Esophagus squamous epithelium (tissue), 5 donors: ENCODE measurements at regions not wholly inside any gene's neighbourhood (a gene's known extent, or its start where the extent isn't known, plus 50 kb on each side); places are given as distances from the start of the nearest gene placed in this dataset.
"Not testable (repeated sequence)": the region's sequence is repeated elsewhere in the genome, so short reads cannot be mapped to it uniquely, and the experiment has no call there.

ENCODE experiments used
- DNase-seq: peaks from one replicate; lab custom pipeline; 2025; lab: John Stamatoyannopoulos, UW
- H3K27ac ChIP-seq, 4 donors: fragments of 200-600 bp; sonication (generic); one replicate each; pipeline ENCODE4 v1.5.1; 2016 to 2019; ENCODE audit warnings: mild to moderate bottlenecking in 1 of 4
- H3K27me3 ChIP-seq, 4 donors: fragments of 200-600 bp; sonication (generic); 1 replicate in 3 of 4; 2 replicates in 1 of 4; pipeline versions ENCODE4 v1.5.1 to v1.6.0; 2017 to 2021; ENCODE audit warnings: antibody characterized with exemption in 1 of 4
- H3K36me3 ChIP-seq, 3 donors: fragments of 200-600 bp; sonication (generic); one replicate each; pipeline ENCODE4 v1.5.1; 2016 to 2019
- H3K4me1 ChIP-seq, 3 donors: fragments of 200-600 bp; sonication (generic); one replicate each; pipeline ENCODE4 v1.5.1; 2017 to 2019
- H3K4me3 ChIP-seq, 4 donors: fragments of 200-600 bp; sonication (generic); 1 replicate in 3 of 4; 2 replicates in 1 of 4; pipeline ENCODE4 v1.5.1; 2016 to 2019; ENCODE audit warnings: mild to moderate bottlenecking in 2 of 4, moderate library complexity in 1 of 4
- H3K9me3 ChIP-seq, 3 donors: fragments of 200-600 bp; sonication (generic); one replicate each; pipeline ENCODE4 v1.5.1; 2016 to 2019
- POLR2A ChIP-seq, 4 donors: fragments of 450-650 bp; IDR thresholded peaks; one replicate each; pipeline ENCODE4 v1.6.1; 2017; ENCODE audit warnings: antibody characterized with exemption in 4 of 4, mild to moderate bottlenecking in 4 of 4, moderate library complexity in 3 of 4
- WGBS, 2 donors: methylation state at CpG; one replicate each; pipeline ENCODE4 v1.1.5; 2018; 5-methylcytosine and 5-hydroxymethylcytosine counted together
- intact Hi-C: fragments of 100-400 bp; cut with DNase I; formaldehyde crosslinking; loops from one replicate; pipeline ENCODE4 v1.15.0; 2022
- TF ChIP-seq, protein P1 (sequence below), 6 experiments: fragments of 450-650 bp in 4 of 6; fragments of 200-600 bp in 2 of 6; sonication (generic) in 2 of 6; IDR thresholded peaks; one replicate each; pipeline ENCODE4 v1.5.1; 2016 to 2019; ENCODE audit warnings: antibody characterized with exemption in 6 of 6, mild to moderate bottlenecking in 4 of 6, moderate library complexity in 4 of 6
- donor health status: DM: yes; HTN: yes; CAD: no.

DNA sequence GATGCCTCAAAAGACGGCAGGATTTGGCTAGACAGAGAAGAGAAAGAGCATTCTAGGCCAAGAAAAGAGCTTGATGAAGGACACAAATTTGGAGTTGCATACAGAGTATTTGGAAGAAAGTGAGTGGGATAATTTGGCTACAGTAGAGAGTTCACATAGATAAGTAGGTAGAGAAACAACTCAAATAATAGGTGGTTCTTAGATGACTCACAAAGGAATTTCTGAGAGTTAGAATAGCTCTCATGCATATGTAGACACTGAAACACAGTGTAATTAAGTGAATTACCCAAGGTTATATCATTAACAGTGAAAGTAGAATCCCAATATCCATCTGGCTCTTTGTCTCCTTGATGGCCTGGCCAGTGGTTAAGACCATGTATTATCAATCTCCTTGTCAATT lies 228.6 kb upstream of the DDI1 start:
- H3K36me3 ChIP-seq, result no peaks in the 10 kb centered on the region
- peaks cover 0 to 12% (median 0%) of the 10 kb centered on the region in 3 donors for H3K4me1 ChIP-seq
- 29 to 41% methylated on average over 1 of the region's 1 CpG for WGBS, 2 donors
- no peak overlapping the region for H3K27ac ChIP-seq
- no peaks in the 10 kb centered on the region for H3K27me3 ChIP-seq
- TF ChIP-seq, protein P1, sequence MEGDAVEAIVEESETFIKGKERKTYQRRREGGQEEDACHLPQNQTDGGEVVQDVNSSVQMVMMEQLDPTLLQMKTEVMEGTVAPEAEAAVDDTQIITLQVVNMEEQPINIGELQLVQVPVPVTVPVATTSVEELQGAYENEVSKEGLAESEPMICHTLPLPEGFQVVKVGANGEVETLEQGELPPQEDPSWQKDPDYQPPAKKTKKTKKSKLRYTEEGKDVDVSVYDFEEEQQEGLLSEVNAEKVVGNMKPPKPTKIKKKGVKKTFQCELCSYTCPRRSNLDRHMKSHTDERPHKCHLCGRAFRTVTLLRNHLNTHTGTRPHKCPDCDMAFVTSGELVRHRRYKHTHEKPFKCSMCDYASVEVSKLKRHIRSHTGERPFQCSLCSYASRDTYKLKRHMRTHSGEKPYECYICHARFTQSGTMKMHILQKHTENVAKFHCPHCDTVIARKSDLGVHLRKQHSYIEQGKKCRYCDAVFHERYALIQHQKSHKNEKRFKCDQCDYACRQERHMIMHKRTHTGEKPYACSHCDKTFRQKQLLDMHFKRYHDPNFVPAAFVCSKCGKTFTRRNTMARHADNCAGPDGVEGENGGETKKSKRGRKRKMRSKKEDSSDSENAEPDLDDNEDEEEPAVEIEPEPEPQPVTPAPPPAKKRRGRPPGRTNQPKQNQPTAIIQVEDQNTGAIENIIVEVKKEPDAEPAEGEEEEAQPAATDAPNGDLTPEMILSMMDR (IDR thresholded peaks at IDR 0.05), result no peak
- TF ChIP-seq POLR2A (IDR thresholded peaks at IDR 0.05), result no peak
- H3K9me3 ChIP-seq, result no peaks in the 10 kb centered on the region
- intact Hi-C loops, result no loop called here
- no peak for DNase-seq
- no peak overlapping the region for H3K4me3 ChIP-seq

DNA sequence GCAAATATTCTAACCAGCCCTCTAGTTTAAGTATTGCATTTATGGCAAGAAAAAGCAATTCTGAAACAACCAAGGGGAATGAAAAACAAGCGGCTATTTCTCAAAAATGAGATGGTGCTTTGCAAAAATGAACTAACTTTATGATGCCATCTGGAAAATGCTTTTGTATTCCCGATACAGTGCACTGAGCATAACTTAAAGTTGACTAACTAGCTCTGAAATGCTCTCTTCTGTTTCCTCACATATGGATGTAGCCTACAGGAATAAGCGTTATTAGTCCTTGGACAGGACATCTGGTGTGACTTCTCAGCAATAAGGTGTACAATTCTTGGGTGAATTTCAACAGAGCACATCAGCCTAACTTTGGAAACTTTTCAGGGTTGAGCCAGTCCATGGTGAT lies 228.2 kb upstream of the DDI1 start:
- intact Hi-C loops, result no loop called here

DNA sequence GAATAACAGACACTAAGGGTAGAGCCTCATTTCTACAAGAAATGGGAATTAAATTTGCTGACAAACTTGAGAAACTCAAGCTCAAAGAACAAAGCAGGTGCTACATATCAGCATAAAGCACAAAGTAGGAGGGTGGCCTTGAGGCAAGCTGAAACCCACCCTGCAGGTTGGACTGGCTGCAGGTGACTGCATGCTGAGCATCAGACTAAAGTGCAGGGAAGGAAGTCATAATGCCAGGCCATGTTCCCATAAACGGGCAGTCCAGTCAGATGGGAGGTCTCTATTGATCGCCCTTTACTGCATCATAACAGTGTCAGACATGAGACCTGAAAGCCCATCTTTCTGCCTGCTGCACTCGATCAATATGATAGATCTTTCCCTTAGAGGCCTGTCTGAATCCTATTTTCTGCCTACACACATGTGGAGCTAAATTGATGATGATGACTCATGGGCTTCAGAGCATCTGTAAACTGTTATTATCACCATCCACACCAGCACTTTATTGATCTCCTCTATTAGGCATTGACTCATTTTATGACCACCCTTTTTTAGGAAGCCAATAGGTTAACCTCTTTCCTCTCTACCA lies 224.5 kb upstream of the DDI1 start:
- intact Hi-C loops, result no loop called here
- TF ChIP-seq POLR2A (IDR thresholded peaks at IDR 0.05), result no peak
- TF ChIP-seq, protein P1 (IDR thresholded peaks at IDR 0.05), result no peak
- Histone ChIP-seq H3K27ac (no peak overlapping the region), H3K4me3 (no peak overlapping the region), H3K36me3 (no peaks in the 10 kb centered on the region), H3K27me3 (no peaks in the 10 kb centered on the region), H3K9me3 (no peaks in the 10 kb centered on the region), H3K4me1 (no peaks in the 10 kb centered on the region)
- WGBS, 2 donors, result 67 to 75% methylated on average over 2 to 3 of the region's 3 CpGs
- no peak for DNase-seq

More for the DNA sequence above, 228.2 kb upstream of the DDI1 start:
- WGBS, 2 donors, result 87 to 98% methylated on average over 3 of the region's 3 CpGs
- peaks cover 0 to 12% (median 0%) of the 10 kb centered on the region in 3 donors for H3K4me1 ChIP-seq
- no peak for TF ChIP-seq POLR2A (IDR thresholded peaks at IDR 0.05)
- TF ChIP-seq, protein P1 (IDR thresholded peaks at IDR 0.05), result no peak
- H3K9me3 ChIP-seq, result no peaks in the 10 kb centered on the region
- H3K4me3 ChIP-seq, result no peak overlapping the region
- no peak overlapping the region for H3K27ac ChIP-seq
- H3K36me3 ChIP-seq, result no peaks in the 10 kb centered on the region
- DNase-seq, result no peak
- H3K27me3 ChIP-seq, result no peaks in the 10 kb centered on the region

DNA sequence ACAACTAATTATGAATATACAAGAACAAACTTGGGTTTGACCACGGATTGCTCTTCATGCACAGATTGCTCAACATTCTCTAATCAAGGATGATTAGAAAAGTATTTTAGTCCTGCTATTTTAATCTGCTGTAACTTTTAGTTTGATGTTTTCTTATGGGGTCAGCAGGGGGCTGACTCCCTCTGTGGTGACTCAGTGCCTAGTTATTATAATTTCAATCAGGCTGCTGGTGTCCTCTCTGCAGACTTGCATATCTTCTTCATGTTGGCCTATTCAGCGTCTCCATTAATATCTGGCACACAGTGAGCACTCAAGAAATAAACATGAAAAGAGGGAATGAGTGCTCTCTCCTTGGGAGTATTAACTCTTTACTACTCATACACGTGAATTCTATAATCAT lies 223.8 kb upstream of the DDI1 start:
- intact Hi-C loops, result no loop called here
- Histone ChIP-seq H3K27ac (no peak overlapping the region), H3K4me1 (no peaks in the 10 kb centered on the region), H3K36me3 (no peaks in the 10 kb centered on the region), H3K27me3 (no peaks in the 10 kb centered on the region), H3K9me3 (no peaks in the 10 kb centered on the region), H3K4me3 (no peak overlapping the region)
- 70 to 84% methylated on average over 2 to 3 of the region's 3 CpGs for WGBS, 2 donors
- TF ChIP-seq, protein P1 (IDR thresholded peaks at IDR 0.05), result no peak
- no peak for TF ChIP-seq POLR2A (IDR thresholded peaks at IDR 0.05)
- DNase-seq, result no peak

DNA sequence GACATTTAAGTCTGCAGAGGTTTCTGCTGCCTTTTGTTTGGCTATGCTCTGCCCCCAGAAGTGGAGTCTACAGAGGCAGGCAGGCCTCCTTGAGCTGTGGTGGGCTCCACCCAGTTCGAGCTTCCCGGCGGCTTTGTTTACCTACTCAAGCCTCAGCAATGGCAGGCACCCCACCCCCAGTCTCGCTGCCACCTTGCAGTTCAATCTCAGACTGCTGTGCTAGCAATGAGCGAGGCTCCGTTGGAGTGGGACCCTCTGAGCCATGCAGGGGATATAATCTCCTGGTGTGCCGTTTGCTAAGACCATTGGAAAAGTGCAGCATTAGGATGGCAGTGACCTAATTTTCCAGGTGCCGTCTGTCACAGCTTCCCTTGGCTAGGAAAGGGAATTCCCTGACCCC lies 216.1 kb upstream of the DDI1 start:
- WGBS, 2 donors, result 88 to 100% methylated on average over 3 to 5 of the region's 8 CpGs
- H3K27me3 ChIP-seq, DNase-seq, H3K4me3 ChIP-seq, H3K27ac ChIP-seq, H3K36me3 ChIP-seq, H3K9me3 ChIP-seq, intact Hi-C loops, H3K4me1 ChIP-seq: not testable (repeated sequence)

DNA sequence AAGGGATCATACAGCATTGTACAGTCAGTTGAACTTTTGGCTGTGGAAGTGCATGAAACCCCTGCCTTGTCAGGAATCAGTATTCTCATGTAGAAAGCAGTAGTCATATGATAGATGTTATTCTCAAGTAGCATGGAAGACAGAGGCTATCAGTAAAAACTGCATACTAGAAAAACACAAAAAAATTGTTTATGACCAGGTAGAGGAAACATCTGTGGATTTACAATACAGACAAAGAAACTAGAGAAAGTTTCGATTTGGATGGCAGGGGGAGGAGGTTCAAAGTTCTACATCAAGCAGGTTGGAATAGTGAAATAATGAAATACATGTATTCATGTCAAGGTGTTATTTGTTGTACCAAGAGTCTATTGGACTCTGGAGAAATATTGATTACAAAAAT lies 212.3 kb upstream of the DDI1 start:
- TF ChIP-seq, protein P1 (IDR thresholded peaks at IDR 0.05), result no peak
- no peak for TF ChIP-seq POLR2A (IDR thresholded peaks at IDR 0.05)
- no peak overlapping the region for H3K4me3 ChIP-seq
- H3K36me3 ChIP-seq, result no peaks in the 10 kb centered on the region
- no peak overlapping the region for H3K27ac ChIP-seq
- H3K27me3 ChIP-seq, result no peaks in the 10 kb centered on the region
- WGBS, 2 donors, result 58 to 61% methylated on average over 1 of the region's 1 CpG
- no peaks in the 10 kb centered on the region for H3K9me3 ChIP-seq
- intact Hi-C loops, result no loop called here
- H3K4me1 ChIP-seq, result no peaks in the 10 kb centered on the region
- no peak for DNase-seq
